ENCODE measurements at regions not wholly inside any gene's neighbourhood (a gene's known extent, or its start where the extent isn't known, plus 50 kb on each side); places are given as distances from the start of the nearest gene placed in this dataset.

GRCh38 chr11:79739591-79739990 lies 298.8 kb upstream of the TENM4 start:
- no peak overlapping the region for H3K4me3 ChIP-seq (replicated peaks in 1 of 3; ENCODE audit: insufficient read depth in 1 of 3, low read depth in 2 of 3, low read length in 3 of 3)
- no peaks in the 10 kb centered on the region for H3K4me1 ChIP-seq (ENCODE audit: insufficient read depth, low read length)
- H3K27me3 ChIP-seq (ENCODE audit: control insufficient read depth in 1 of 2, insufficient read depth in 2 of 2, low read length in 2 of 2): no peaks in the 10 kb centered on the region
- no peaks in the 10 kb centered on the region for H4K20me1 ChIP-seq (ENCODE audit: insufficient read depth, low read length)
- H3K79me2 ChIP-seq (ENCODE audit: insufficient read depth, low read length): no peaks in the 10 kb centered on the region
- H3K4me2 ChIP-seq (ENCODE audit: low read depth, low read length): no peak overlapping the region
- in situ Hi-C loops (cut with HindIII; ENCODE audit: extremely low pct_ligation_motif_present, low pct_unique_long_range_greater_than_20kb) (no loop called here), intact Hi-C loops (cut with micrococcal nuclease; ENCODE audit: unreplicated experiment) (no loop called here)
- ChIA-PET CTCF (ENCODE audit: low intra/inter-chr PET ratio, low total read pairs) (no interaction called here), POLR2A (no interaction called here)
- H3K36me3 ChIP-seq (replicated peaks in 1 of 2; ENCODE audit: control insufficient read depth in 1 of 2, insufficient read depth in 2 of 2, low read length in 2 of 2): no peaks in the 10 kb centered on the region
- H2AFZ ChIP-seq (ENCODE audit: low read length): no peak overlapping the region
- no peak overlapping the region for H3K9ac ChIP-seq (ENCODE audit: insufficient read depth, low read depth, low read length)
- ATAC-seq (no peak), DNase-seq (ENCODE audit: low spot score) (no peak), FAIRE-seq (no peak)
- no TSS peak for BruUV-seq (replicated peaks)
- TF ChIP-seq NR2F1 (CRISPR knock-in tag; IDR thresholded peaks at IDR 0.05) (no peak), ZFP36L2 (CRISPR knock-in tag; IDR thresholded peaks at IDR 0.05) (no peak), ZNF747 (CRISPR knock-in tag; IDR thresholded peaks at IDR 0.05; ENCODE audit: borderline replicate concordance) (no peak), CHCHD3 (CRISPR knock-in tag; IDR thresholded peaks at IDR 0.05) (no peak), ZNF510 (CRISPR knock-in tag; IDR thresholded peaks at IDR 0.05; ENCODE audit: low read depth) (no peak), ASH2L (IDR thresholded peaks at IDR 0.05; ENCODE audit: insufficient read length, low read depth, low read length) (no peak), ZNF672 (CRISPR knock-in tag; IDR thresholded peaks at IDR 0.05) (no peak), SYNCRIP (IDR thresholded peaks at IDR 0.05; ENCODE audit: insufficient read depth, low read depth, low read length) (no peak), ZNF816 (CRISPR knock-in tag; IDR thresholded peaks at IDR 0.05; ENCODE audit: borderline replicate concordance) (no peak), TIGD3 (CRISPR knock-in tag; IDR thresholded peaks at IDR 0.05; ENCODE audit: borderline replicate concordance) (no peak), IRF2 (CRISPR knock-in tag; IDR thresholded peaks at IDR 0.05) (no peak), IRF9 (CRISPR knock-in tag; IDR thresholded peaks at IDR 0.05; ENCODE audit: borderline replicate concordance) (no peak), RFX3 (CRISPR knock-in tag; IDR thresholded peaks at IDR 0.05) (no peak), BRCA1 (CRISPR knock-in tag; IDR thresholded peaks at IDR 0.05) (no peak), ZFP1 (CRISPR knock-in tag; IDR thresholded peaks at IDR 0.05) (no peak)
- no peaks in the 10 kb centered on the region for H3K9me3 ChIP-seq (ENCODE audit: low read length)
- H3K27ac ChIP-seq (ENCODE audit: extremely low read length, insufficient read depth, low read length): no peak overlapping the region
- 0% methylated on average over 5 of the region's 5 CpGs for WGBS (ENCODE audit: low lambda C conversion rate)
